T-helper 2 cell treated with Interferon-gamma antibody and Interleukin-4, amounts not matched to agents 100 ng/mL and 5 ng/mL, for 36 hours (primary cell): ENCODE measurements at regions not wholly inside any gene's neighbourhood (a gene's known extent, or its start where the extent isn't known, plus 50 kb on each side); places are given as distances from the start of the nearest gene placed in this dataset.
"Not testable (repeated sequence)": the region's sequence is repeated elsewhere in the genome, so short reads cannot be mapped to it uniquely, and the experiment has no call there.

ENCODE experiments used
- intact Hi-C: fragments of 100-400 bp; cut with micrococcal nuclease; formaldehyde crosslinking; loops from one replicate; pipeline ENCODE4 v1.15.1; 2023

DNA sequence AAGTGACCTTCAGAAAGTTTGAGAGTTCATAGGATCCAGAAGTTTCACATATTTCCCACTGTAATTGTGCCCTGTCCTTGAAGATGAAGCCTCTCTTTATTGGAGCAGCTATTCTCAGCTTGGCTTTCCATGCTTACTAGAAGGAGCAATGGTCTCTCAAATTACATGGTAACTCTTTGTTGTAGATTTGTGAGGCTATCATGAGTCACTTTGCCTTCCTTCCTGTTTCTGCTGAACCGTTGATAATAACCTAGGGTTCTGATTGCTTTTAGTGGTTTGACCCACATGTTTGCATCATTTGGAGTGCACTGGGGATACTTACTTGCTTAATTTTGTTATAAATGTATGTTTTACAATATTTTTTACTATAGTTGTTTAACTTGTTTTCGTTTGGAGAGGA is 772.9 kb upstream of the SLITRK6 start:
- intact Hi-C loops: no loop called here

DNA sequence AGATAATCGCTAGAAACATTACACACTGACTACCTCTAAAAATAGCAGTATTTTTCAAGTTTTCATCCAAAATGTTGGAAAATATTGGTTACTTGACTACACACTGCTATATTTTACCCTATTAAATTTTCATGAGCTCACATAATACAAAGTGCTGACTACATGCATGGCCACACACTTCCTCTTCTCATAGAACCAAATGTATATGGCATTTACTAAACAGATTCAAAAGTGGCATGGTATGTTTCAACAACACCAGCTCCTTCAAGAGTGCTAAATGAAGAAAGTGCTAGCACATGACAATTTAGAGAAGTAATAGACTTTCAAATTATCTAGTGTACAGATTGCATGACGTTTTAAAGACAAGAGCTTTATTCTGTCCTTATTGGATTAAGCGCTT is 780.4 kb upstream of the SLITRK6 start:
- intact Hi-C loops: no loop called here

DNA sequence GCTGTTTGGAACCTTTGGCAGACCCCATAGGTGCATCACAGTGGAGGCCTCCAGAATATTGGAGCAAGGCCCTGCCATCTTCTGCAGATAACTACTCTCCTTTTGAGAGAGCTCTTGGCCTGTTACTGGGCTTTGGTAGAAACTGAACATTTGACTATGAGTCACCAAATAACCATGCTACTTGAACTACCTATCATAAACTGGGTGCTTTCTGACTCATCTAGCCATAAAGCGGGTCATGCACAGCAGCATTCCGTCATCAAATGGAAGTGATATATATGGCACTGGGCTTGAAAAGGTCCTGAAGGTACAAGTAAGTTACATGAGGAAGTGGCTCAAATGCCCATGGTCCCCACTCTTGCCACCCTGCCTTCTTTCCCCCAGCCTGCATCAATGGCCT is 782.5 kb upstream of the SLITRK6 start:
- intact Hi-C loops: no loop called here

DNA sequence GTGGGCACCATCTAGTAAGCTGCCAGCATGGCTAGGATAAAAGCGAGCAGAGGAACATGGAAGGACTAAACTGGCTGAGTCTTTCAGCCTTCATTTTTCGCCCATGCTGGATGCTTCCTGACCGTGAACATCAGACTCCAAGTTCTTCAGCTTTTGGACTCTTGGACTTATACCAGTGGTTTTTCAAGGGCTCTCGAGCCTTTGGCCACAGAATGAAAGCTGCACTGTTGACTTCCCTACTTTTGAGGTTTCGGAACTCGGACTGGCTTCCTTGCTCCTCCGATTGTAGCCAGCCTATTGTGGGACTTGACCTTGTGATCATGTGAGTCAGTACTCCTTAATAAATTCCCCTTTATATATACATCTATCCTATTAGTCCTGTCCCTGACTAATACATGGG is 785.1 kb upstream of the SLITRK6 start:
- intact Hi-C loops: no loop called here

DNA sequence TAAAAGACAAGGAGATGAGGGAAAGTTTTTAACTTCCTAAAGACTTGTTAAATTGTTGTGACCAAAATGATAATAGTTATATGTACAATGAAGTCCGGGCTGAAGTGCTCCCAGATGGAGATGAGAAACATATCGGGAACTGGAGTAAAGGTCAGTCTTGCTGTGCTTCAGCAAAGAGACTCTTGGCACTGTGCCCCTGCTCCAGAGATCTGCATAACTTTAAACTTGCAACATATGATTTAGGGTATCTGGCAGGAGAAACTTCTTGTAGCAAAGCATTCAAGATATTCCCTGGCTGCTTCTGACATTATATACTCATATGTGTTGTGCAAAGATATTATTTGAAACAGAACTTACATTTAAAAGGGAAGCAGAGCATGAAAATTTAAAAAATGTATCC is 786.6 kb upstream of the SLITRK6 start:
- intact Hi-C loops: no loop called here

DNA sequence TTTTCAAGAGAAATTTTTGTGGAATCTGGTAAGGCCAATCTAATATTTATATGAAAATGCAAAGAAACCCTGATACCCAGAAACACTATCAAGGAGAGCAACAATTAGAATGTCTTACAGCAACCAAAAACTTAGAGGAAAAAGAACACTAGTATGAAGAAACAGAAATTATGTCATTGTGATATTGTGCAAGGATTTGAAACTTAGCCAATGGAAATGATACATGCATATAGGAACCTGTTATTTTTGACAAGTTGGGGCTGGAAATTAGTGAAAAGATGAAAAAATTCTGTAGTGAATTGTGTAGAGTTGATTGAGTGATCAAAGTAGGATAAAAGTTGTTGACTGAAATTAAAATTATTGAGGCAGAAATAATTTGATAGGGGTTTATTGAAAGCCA is 792.6 kb upstream of the SLITRK6 start:
- intact Hi-C loops: no loop called here

DNA sequence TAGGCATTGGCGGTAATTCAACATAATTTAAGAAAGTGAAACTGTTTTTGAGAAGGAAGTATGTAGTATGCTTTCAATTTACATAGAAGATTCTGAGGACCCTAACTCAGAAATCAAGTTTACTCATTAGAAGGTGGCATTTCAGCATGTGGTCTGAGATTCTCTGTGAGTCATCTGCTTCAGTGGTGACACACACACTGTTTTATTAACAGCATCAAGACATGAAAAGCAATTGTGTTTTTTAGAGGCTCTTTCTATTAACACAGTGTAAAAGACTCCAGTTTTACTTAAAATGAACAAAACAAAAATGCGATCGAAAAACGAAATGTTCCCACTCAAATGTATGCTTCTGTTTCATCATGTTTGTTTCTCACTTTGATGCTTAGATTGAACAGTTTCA is 802.1 kb upstream of the SLITRK6 start:
- intact Hi-C loops: no loop called here

DNA sequence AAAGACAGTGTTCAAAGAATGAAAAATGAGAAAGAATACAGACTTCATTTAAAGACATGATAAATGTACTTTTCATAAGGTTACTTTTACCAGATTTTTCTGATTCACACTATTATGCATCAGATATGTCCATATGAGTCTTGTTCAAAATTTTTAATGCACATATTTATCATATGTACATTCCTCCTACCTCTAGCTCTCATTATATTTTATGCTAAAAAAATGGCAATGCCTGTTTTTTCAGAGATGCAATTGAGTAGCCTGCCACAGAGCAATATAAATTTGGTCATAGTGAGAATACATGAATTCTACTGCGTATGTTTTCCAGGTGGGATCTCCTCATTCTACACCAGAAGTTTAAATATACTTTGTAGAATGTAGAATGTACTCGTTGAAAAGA is 807.0 kb upstream of the SLITRK6 start:
- intact Hi-C loops: no loop called here

DNA sequence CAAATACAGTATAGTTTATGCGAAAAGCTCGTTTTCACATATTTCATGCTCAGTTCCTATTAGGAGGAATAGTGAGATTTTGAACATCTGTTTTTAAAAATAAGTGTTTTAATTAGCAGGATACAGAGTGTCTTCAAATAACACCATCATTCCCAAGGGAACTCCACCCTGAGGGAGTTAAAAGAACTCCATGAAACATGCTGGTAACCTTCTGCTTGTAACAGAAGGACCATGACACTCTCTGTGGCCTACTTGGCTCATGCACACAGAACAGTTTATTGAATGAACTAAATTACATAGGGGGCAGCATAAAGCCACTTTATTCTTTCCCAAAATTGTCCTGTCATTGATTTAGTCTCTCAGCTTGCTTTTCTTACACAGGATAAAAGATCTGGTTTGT is 809.5 kb upstream of the SLITRK6 start:
- intact Hi-C loops: no loop called here

DNA sequence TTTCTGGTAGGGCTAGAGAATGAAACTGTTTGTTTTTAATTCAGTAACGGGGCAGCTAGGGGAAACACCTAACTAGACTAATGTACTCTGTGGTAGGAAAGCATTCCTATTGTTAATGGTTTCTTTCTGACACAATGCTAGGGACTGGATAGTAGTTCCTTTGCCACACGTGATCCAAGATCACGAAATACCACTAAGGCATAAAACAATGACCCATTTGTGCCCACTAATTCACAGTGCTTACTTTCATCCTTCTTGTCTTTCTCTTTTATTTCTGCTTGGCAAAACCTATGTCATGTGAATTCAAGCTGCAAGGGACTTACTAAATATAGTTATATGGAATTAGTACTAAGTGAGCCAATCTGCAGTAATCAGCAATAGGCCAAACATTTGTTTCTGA is 834.1 kb upstream of the SLITRK6 start:
- intact Hi-C loops: no loop called here

DNA sequence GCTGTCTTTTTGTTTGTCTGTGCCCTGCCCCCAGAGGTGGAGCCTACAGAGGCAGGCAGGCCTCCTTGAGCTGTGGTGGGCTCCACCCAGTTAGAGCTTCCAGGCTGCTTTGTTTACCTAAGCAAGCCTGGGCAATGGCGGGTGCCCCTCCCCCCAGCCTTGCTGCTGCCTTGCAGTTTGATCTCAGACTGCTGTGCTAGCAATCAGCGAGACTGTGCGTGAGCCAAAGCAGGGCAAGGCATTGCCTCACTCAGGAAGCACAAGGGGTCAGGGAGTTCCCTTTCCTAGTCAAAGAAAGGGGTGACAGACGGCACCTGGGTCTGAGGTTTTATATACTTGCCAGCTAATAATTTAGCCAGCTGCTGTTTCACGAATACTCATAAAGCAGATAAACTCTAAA is 852.0 kb upstream of the SLITRK6 start:
- intact Hi-C loops: not testable (repeated sequence)

DNA sequence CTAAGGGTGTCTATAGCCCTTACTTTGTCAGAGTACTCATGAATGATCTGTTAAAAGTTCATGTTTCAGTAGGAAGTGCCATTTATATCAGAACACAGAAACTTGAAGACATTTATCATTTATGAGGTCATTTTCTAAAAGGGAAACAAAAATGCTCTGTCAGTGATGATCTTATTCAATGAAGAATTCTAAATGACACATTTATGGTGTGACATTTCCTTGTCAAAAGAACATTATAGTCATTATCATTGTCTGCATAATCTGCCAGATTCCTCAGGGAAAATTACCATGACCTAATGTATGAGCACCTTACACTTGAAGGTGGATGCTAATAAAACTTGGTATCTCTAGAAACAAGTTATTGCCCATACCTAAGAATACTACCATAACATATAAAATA is 853.8 kb upstream of the SLITRK6 start:
- intact Hi-C loops: no loop called here

DNA sequence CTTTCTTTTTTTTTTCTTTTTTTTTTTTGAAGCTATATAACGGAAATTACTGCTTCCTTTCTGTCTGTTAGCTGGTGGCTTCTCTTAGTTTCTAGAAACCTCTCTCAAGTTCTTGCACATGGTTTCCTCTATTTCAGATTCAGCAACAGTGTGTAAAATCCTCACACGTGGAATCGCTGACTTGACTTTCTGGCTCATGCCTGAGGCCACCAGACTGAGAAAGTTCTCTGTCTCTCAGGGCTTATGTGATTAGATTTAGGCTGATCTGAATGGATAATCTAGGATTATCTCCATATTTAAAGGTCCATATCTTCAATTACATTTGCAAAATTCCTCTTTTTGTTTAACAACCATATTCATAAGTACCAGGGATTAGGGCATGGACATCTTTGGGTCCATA is 856.3 kb upstream of the SLITRK6 start:
- intact Hi-C loops: no loop called here

DNA sequence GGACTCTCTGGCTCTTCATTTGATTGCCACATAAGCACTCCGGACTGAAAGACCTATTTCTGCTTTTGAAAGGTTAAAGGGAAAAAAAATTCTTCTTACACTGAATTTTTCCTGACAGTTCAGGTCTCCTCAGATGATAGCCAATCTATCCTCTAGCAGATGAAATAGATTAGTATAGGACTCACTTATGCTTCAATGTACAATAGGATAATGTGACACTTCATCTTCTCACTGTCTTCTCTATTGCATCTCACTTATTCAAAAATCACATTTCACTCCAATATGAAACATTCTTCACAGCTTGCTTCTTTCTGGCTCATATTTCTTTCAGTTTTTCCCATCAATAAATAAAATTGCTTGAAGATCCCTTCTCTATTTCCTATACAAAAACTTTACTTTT is 860.9 kb upstream of the SLITRK6 start:
- intact Hi-C loops: no loop called here

DNA sequence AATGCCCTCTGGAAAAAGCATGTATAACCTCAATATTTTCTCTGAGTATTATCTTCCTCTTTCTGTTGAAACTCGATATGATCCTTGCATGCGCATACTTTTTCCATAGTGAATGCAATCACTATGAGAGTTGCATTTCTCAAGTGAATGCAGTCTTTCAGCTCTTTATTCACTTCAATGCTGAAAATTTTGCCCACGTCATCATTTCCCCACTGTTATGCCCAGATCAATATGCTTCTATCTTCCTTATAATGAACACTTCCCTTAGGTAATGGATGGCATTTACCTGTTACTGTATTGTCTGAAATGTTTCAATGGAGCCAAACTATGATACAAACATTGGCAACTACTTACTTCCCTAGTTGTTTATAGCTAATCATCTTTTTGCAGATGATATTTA is 866.6 kb upstream of the SLITRK6 start:
- intact Hi-C loops: no loop called here

DNA sequence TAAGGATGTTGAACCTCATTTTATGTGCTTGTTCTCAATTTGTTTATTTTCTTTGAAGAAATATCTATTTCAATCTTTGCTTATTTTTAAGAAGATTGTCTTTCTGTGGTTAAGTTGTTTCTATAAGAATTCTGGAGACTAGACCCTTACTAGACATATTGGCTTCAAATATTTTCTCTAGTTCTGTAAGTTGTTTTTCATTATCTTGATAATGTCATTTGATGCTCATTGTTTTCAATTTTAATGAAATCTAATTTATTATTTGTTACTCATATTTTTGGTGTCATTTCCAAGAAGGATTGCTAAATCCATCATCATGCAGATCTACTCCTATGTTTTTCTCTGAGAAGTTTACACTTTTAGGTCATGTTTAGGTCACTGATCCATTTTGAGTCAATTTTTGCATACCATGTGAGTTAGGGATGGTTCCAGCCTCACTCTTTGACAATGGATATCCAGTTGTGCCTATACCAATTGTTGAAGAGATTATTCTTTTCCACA is 874.8 kb upstream of the SLITRK6 start:
- intact Hi-C loops: no loop called here

DNA sequence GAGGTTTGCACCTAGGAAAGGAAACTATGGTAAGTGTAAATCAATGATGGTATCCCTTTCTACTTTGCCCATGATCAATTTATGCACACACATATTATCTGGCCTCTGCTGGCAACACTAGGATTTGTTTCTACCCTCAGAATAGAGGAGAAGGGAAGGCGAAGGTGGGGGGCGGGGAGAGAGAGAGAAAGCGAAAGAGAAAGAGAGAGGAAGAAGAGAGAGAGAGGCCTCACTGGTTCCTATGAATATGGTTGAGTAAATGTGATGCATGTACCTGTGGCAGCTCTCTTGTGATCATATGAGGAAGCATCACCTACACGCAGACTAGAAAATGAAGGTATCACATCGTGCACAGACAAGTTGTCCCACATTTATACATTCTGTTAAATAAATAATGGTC is 882.0 kb upstream of the SLITRK6 start:
- intact Hi-C loops: no loop called here

DNA sequence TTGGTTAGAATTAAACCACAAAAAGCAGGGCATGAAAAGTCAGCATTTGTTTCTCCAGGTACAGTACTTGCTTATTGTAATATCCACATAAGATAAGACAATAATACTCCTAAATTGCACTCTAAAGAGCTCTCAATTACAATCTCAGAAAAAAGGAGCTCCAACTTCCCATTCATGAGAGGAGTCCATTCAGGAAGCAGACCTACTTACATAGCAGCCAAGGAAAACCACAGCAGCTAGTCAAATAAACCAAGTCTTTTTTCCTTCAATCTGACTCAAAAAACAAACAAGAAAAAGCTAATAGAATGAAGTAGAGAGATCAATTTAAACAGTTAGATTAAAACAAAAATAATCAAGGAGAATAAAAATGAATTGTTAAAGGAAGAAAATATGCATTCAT is 885.2 kb upstream of the SLITRK6 start:
- intact Hi-C loops: no loop called here

DNA sequence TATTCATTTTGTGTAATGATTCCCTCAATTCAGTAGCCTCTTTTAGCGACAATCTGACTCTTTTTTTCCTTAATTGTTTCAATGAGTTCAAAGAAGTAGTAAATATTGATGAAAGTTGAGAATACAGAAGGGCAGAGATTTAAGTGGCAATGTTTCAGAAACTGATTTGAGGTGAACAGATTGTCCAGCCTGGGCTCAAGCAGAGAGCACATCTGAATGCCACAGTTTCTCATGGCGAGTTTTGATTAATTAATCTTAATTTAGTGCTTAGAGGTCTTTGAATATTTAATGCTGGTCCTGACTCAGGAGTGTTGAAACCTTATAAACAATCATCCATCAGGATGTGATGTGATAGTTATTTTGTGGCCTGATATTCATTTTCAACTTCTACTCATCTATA is 890.7 kb upstream of the SLITRK6 start:
- intact Hi-C loops: no loop called here

DNA sequence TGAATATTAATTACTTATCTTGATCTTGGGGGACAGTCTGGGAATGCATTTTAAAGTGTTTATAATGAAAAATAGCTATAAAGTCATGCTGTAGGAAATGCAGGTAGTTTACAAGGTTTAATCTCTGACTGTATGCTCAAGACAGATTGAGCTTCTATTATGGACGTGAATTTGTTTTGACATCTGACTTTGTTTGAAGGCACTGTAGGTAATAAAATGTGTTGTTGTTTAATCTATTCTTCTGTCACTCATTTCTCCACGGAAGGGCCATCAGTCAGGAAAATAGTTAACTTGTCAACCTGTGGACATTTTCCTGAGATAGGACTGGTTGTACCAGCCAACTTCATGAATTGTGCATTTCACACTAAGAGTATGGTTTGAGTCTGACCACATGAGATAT is 893.1 kb upstream of the SLITRK6 start:
- intact Hi-C loops: no loop called here

DNA sequence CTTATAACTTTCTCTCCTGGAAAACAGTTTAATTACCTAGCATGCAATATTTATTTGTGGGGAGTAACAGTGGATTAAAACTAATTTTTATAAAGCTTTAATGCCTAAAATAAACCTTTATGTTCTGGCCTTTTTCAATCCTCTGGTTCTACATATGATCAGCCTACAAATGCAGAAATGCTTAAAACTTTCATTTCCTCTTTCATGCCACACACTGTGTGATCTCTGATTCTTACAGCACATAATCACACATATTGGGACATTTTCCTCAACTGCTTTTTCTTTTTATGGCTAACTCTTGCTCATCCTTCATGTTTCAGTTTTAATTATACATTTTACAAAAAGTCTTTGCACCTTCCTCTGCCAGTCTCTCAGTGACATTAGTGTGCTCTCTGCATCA is 910.8 kb upstream of the SLITRK6 start:
- intact Hi-C loops: no loop called here

DNA sequence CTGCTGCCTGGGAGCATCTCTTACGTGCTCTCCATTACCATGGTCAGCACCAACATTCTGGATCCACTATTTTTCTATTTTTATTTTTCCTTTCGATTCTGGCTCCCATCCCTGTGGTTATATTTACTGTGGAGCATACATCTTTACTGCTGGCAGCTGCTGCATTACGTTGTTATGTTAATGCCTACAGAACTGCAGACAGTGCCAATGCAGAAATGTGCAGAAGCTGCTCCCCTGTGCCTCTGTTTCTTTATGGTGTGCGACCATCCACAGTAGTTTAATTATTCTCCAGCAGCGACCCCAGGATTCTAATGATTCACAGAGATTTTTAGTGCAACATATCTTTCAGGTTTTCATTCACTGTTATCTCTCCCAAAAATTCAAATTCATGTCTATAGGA is 911.7 kb upstream of the SLITRK6 start:
- intact Hi-C loops: no loop called here

DNA sequence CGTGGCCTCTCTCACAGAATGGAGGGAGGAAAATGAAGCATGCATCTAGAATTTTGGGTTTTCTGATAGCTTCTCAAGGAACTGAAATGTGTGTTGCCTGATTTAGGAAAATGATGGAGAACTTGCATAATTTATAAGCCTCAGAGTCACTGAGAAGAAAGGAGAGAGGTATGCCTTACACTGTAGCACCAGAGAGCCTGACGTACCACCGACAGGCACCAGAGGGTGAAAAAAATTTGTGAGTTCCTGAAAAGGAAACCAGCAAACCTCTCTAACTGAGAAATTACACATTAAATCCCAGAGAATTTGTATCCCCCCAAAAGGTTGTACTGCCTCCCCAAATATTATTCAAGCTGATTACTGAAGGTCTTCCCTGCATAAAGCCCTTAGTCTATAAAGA is 915.3 kb upstream of the SLITRK6 start:
- intact Hi-C loops: no loop called here

DNA sequence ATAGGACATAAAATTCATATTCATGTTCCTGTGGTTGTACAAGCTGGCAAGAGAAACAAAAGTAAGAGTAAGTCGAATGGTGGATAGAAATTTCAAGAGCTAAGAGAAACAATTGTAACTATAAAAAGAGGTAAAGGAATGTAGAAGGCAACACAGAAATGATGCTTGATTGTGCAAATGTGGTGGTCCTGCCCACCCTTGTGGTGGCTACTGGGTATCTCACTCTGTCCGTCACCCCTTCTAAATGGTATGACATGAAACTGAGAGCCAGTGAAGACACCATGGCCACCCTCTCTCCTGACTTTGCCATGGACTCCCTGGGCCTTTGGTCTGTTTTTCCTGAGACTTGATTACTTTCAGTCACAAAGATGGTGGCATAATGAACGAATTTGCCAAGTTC is 925.9 kb upstream of the SLITRK6 start:
- intact Hi-C loops: no loop called here

DNA sequence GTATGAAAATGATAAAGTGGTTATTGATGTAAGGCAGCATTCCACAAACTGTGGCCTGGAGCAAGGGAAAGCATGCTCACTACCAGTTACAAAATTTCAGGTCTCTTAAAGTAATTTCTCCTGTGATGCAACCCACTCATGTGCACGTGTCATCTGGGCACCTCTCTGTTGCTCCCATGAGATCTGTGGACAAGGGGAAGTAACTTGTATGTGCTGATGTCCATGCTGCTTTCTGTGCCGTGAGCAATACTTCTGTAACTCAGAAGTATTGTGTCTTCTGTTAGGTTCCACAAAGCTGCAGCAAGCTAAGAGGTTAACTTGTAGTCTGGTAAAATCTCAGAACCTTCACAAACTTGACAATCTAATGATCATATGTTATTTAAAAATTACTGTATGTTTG is 930.0 kb upstream of the SLITRK6 start:
- intact Hi-C loops: no loop called here
